HG02870 (cell line): ENCODE measurements at regions not wholly inside any gene's neighbourhood (a gene's known extent, or its start where the extent isn't known, plus 50 kb on each side); places are given as distances from the start of the nearest gene placed in this dataset.
"Not testable (repeated sequence)": the region's sequence is repeated elsewhere in the genome, so short reads cannot be mapped to it uniquely, and the experiment has no call there.

Source experiments
- ATAC-seq: cut with Tn5 transposase; IDR thresholded peaks from one replicate; pipeline ENCODE4 v1.9.1; 2021; ENCODE audit warnings: mild to moderate bottlenecking, moderate library complexity; ENCODE audit not compliant: unreplicated experiment

DNA sequence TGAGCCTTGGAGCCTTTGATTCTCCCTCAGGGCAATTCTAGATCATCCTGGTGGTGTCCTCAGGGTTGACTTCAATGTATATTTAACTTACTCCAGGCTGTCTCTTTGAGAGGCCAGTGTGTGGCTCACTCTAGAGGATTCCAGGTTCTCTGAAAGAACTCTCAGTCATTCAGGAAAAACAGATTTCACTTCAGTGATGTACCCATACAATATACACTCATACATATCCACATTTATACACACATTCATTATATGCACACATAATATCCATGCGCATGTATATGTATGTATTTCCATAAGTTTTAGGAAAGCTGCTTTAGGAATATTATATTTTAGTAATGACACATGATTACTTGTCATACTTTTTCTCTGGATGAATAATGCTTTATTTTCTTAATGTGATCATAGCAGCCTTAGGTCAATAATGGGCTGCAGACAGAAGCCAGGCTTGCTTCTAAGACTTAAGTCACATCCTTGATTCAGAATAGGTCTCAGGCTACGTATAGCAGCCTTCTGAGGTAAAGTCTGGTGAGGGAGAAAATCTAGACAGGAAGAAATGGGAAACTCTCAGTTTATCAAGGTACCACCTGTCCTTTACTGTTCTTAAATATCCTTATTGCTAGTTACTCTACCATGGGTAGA is 397.0 kb downstream of the GPAT3 start:
- no peak for ATAC-seq

DNA sequence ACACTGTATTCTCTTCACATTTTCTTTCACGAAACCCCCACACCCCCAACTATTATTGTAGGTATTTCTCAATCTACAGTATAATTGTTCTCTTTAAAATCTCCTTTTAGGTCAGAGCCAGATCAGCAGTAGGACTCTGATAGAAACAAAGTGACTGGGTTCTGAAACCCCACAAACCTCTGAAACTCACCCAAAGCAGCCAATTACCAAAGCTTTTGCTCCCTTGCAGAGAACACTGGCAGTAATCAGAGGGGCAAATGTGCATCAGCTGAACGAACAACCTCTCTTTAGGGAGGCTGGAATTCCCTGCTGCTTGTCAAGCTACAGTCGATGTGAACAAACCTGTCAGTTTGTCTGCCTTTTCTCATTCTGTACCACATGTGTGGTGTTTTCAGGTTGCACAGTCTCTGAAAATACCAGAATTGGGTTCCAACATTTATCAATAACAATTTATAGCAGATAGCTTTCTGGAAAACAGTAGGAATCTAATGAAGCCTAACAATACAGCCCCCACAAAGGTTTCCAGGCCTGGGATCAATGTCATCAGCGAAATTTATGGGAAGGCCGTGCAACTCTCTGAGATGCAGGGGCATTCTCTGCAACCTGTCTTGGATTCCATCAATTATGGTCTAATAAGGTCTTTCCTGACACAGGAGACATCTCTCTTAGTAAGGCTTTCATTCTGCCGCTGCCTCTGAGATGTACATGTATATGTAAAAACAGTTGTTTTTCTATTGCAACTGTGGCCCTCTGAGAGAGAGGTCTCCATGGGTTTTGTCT is 395.9 kb downstream of the GPAT3 start:
- peak; percentile 48 for ATAC-seq

DNA sequence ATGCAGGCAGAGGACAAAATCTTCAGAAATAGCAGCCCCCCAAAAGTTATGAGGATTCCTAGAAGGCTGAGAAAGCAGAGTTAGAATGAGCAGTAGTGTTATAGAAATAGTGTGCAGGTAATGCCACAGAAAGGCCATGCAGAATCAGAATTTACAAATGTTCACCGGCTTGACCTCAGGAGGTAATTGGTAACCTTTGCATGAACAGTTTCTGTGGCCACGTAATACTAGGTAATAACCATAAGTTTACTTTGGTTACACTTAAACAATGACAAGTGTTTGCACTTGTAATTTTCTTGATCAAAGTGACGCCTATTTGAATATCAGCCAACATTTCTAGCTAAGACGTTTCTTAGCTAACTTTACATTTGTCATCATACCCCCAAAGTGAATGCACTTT is 393.6 kb downstream of the GPAT3 start:
- no peak for ATAC-seq

DNA sequence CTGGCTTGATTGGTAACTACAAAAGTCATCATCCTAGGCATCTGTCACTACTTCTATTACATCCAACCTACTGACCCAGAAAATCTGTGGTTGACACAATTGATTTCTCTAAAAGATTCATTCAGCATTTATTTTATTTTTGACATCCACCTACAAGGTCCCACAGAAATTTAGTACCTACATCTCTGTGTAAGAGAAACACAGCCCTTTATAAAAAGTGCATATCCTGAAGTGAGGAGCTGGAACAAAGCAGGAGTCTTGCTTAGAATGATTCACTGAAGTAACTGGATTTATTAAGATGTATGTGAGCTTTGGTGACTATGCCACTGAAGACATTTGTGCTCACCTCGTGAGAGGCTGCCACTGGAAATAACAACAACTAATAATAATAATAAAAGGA is 391.0 kb downstream of the GPAT3 start:
- ATAC-seq, result no peak

DNA sequence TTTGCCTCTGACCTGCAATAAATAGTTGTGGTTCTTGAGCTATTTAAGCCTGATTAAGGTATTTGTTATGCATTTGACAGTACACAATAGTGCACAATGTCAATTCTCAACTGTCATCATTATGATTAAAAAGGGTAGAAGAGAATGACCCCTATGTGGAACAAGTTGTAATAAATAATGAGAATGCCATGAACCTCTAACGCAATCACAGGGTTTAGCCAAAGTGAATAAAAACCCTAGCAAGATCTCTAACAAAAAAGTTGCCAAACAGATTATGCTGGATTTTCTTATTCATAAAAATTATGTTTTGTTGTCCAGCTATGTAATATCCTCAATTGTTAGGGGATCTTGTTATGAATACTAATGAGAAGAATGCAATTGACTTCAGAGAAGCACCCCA is 387.4 kb downstream of the GPAT3 start:
- no peak for ATAC-seq

DNA sequence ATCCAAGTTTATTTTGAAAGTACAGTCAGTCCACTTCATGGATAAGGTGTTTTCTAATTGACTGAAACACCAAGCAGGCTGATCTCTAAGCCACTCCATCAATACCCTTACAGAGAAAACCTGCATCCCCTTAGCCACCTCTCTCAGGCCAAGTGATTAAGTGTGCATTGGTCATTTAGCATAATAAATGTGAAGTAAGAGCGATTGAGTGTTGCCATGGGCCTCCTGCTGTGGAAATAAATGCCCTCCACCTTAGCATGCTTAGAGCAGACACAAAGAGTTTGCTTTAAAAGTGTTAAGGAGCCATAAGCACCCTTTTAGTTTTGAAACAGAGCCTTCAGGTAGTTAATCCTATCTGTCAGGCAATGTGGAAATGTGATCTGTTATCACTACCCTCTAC is 386.5 kb downstream of the GPAT3 start:
- ATAC-seq, result no peak

DNA sequence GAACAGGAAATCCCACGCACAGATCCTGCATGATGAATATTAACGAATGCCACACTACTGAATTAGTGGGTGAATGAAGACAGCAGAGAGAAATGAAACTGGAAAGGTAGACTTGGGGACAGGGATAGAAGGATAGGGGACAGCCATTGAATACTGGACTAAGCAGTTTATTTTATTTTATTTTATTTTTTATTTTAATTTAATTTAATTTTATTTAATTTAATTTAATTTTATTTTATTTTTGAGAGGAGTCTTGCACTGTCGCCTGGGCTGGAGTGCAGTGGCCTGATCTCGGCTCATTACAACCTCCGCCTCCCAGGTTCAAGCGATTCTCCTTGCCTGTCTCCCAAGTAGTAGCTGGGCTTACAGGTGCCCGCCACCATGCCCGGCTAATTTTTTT is 385.2 kb downstream of the GPAT3 start:
- ATAC-seq, result no peak

DNA sequence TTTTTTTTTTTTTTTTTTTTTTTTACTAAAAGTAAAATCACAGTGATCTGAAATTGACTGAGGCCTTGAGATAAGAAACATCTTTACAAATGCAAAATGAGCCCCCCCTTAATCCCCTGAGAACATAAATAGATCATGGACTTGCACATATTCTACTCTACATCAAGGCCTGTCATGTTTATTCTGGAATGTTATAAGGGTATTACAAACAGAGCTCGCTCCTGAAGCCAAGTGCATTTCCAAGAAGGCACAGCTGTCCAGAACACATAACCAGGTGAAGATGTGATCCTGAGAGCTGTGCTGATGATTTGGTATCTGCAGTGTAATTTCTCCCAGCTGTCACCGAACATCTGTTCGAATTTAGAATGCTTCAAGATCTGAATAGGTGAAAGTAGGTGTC is 384.5 kb downstream of the GPAT3 start:
- no peak for ATAC-seq

DNA sequence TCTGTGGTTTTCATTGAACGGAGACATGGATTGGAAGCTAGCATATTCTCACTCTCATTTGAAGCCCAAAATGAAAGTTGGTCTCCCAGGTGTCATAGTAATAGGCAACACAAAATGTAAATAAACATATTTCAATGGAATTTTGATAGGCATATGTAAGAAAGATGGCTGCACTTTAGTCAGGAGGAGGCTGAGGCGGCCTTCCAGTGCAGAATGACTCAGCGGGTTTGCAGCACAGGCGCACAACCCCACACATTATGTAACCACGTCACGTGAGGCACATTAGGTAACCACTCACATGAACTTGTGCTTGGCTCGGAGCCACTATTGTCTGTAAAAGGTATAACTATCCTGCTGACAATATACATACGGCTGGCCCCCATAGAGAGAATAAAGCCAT is 381.7 kb downstream of the GPAT3 start:
- no peak for ATAC-seq

DNA sequence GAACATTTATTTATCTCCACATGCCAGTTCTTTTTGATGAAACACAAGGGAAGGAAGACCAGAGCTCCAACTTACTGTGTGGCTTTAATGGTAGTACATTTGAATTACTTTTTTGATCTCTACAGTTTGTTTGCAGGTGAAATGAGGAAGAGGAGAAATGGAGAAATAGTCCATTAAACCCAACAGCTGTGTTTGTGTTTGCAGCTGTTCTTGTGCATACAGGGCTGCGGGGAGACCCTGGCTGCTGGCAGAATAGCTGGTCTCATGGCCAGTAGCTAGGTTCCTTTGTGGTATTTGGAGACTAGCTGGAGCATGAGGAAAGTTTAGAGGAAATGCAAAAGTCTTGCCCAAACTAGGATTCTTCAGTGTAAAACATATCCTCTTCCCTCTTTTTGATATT is 374.8 kb downstream of the GPAT3 start:
- no peak for ATAC-seq

DNA sequence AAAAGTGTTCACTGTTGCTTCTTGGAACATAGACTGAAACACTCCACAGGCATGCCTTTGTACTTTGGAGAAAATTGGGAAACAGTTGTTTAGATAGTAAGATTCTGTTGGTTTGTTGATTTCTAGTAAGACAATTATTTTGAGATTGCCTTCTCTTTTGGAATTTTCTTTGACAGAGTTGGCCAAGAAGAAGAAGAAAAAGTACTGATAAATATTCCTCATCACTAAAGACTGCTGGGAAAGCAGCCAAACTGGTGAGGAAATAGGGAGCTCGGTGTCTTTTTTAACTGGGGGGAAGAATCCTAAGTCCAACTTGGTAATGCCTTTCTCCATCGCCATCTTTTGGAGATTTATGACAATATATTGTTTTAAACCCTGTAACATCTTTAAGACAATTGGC is 370.7 kb downstream of the GPAT3 start:
- ATAC-seq, result no peak

DNA sequence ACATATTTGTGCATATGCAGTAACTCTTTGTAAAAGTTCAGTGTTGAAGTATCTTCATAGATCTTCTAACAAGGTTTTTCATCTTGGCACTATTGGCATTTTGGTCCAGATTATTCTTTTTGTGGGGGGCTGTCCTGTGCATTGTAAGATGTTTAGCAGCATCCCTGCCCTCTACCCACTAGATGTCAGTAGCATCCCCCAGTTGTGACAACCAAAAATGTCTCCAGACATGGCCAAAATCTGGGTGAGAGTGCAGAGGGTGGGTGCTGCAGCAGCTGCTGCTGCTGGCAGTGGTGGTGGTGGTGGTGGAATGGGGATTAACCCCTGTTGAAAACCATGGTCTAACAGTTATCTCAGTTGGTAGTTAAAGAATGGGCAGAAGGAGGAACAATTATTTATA is 370.0 kb downstream of the GPAT3 start:
- ATAC-seq, result no peak

DNA sequence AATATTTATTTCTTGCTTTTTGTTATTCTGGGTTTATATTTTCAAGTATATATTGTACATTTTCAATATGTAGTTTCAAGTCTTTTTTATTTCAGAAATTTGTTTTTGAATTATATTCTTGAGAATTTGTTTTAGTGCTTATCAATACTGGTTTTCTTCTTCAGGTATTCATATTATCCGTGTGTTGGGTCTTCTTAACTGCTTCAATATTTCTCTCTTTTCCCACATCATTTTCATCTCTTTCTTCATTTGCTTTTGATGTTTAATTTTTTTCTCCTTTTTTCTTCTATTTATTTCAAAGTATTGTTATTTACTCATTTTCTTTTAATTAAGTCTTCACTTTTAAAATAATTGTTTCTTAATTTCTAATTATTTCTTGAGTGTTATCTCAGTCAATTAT is 367.8 kb downstream of the GPAT3 start:
- ATAC-seq, result not testable (repeated sequence)

DNA sequence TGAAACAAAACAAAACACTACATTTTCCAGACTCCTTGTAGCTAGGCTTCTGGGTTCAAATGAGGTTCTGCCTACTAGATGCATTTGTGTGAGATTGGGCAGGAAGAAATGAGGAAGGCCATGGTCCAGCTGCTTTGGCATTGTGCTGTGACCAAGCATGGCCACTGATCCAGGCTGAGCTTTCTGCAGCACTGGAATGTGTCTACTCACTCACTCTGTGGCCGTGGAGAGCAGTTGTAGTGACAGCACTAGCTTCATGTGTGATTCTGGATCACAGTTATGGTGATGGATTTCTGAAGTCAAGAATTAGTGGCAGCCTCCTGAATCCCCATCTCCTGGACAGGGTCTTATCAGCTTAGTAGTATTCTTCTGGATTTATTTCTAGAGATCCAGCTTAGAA is 358.9 kb downstream of the GPAT3 start:
- ATAC-seq, result no peak

DNA sequence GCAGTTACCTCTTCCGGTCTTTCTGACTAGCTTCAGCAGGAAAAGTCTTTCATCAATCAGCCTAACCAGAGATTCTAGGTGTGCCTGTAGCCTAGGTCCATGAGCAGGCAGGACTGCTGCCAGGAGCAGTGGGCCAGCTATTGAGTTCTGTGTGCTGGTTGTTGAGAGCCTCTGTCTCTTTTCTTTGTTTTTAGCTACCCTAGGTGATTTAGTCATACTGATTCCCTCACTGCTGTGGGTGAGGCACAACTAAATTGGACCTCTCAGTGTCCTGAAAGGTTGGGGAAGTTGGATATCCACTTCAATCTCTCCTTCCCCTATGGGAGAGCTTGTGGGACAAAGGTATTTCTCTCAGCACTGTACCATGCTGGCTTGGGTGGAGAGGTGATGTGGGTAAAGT is 354.9 kb downstream of the GPAT3 start:
- ATAC-seq, result no peak

DNA sequence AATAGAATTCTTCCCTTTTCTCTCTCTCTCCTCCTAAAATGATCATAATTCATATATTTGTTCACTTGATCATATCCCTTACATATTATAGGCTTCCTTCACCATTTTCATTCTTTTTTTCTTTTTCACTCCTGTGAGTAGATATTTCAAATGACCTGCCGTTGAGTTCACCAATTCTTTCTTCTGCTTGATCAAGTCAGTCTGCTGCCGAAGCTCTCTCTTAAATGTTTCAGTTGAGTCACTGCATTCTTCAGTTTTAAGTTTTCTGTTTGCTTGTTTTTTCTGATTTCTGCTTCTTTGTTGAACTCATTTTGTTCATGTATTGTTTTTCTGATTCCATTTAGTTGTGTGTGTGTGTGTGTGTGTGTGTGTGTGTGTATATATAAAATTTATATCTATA is 354.3 kb downstream of the GPAT3 start:
- no peak for ATAC-seq

DNA sequence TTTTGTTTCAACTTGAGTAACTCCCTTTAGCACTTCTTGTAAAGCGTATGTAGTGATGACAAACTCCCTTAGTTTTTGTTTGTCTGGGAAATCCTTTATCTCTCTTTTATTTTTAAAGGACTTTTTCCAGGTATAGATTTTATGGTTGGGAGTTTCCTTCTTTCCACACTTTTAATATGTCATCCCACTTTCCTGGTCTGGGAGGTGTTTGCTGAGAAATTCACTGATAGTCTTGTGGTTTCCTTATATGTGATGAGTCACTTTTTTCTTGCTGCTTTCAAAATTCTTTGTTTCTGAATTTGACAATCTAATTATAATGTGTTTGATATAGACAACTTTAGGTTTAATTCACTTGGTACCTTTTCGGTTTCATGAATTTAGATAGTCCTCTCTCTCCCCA is 353.9 kb downstream of the GPAT3 start:
- ATAC-seq, result no peak

DNA sequence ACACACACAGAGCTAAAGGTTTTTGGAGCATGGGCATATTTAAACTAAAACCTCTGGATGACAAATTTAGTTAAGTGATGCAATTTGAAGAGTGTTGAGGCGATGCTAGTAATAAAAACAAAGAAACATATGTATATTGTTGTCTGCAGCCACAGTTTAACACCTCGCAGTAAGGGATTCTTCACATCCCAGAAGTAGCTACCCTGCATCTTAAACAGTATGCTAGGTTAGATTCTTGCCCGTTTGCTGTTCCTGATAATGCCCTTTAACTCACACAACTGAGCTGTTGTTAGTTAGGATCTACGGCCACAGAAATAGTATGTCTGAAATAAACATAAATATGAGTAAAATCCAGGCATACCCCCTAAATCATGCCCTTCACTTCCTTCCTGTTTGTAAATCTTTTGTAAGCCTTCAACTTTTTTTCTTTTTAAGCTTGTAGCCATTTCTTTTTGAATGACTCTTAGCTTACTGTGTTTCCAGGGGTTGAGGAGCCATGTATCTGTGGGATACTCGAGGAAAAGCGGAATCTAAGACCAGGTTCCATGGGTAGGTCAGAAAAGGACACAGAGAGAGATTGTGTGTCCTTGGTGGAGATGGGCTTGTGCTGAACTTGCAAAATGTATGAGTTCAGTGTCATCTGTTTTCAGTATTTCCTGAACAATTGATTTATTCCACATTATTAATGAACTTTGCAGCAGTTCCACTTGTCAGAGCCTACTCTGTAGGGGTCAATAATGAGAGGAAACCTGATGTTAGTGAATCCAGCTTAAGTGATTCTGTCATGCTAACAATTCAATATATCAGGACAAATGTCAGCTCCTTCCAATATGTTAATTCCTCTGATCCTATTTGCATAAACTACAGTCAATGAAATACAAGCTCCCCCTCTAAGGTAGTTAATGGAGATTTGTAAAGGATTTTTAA is 349.6 kb downstream of the GPAT3 start:
- ATAC-seq, result no peak

DNA sequence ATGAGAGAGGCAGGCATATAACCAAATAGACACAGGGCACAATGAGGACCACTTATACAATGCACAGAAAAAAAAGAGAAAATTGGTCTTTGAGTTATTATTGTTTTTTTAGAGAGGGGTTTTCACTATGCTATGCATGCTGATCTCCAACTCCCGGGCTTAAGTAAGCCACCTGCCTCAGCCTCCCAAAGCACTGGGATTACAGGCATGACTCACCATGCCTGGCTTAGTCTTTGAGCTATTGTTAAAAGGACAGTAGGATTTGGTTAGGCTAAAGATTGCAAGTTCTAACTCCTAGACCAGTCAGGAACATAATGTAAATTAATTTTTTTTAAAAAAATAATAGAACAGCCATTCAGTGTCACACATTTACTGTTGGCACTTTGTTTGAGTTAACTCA is 340.1 kb downstream of the GPAT3 start:
- no peak for ATAC-seq

DNA sequence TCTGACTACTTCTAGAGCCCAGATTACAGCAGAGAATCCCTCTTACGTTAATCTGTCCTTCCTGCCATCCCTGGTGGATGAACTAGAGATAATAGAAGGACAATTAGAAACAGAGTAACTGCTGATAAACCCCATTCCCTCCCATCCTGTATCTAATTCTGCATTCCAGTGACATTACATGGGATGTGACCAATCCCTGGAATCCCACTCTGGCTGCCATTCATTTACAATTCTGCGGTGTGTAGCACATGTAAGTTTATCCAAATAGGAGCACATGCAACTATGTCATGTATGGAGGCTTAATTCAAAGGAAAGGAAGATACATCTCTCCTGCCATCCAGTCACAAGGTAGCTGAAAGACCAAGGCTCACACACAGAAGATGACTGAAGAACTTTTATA is 339.5 kb downstream of the GPAT3 start:
- ATAC-seq, result no peak

DNA sequence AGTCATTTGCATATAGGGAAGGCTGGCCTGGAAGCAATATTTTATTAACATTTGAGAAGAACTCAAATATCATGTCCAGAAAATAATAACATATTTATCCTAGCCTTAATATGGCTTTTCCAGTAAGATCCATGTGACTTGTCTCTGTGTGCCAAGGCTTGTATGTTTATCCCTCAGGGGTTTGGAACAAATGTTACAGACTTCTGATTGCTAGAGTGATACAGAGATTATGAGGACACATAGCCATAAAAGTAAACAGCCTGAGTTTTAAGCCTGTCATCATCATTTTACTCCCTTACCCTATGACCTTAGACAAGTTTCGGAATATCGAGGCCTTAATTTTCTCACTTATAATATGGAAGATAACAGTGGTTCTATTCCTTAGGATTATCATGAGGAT is 338.1 kb downstream of the GPAT3 start:
- ATAC-seq, result no peak
